GM12878 (cell line): ENCODE measurements at regions not wholly inside any gene's neighbourhood (a gene's known extent, or its start where the extent isn't known, plus 50 kb on each side); places are given as distances from the start of the nearest gene placed in this dataset.

Experiments
- ATAC-seq: fragments of 200-7000 bp; cut with Tn5 transposase; 3 replicates; pipeline ENCODE4 v1.9.1; 2020; ENCODE audit warnings: mild to moderate bottlenecking, moderate library complexity
- BruUV-seq: library from RNA; stranded (reverse); fragments of 400-500 nt; replicated peaks from 2 replicates; lab custom pipeline; 2021; lab: Mats Ljungman, UMichigan
- CTCF ChIA-PET: fragments of 300-600 bp; sonication (Branson Sonifier 250); formaldehyde crosslinking; extraction: SDS; loops from one replicate; lab custom pipeline; 2021; ENCODE audit warnings: inconsistent platforms; lab: Yijun Ruan, JAX
- POLR2A ChIA-PET: fragments of 350-600 bp; formaldehyde crosslinking; extraction: SDS; loops from one replicate; lab custom pipeline; 2021; ENCODE audit warnings: inconsistent platforms; lab: Charles Lee
- RAD21 ChIA-PET: fragments of 300-600 bp; sonication (Branson Sonifier 250); formaldehyde crosslinking; loops from one replicate; lab custom pipeline; 2023; ENCODE audit warnings: antibody characterized with exemption; ENCODE audit not compliant: unreplicated experiment; lab: Charles Lee
- SMC1A ChIA-PET: fragments of 300-600 bp; sonication (Branson Sonifier 250); formaldehyde crosslinking; loops from one replicate; lab custom pipeline; 2023; ENCODE audit not compliant: unreplicated experiment, uncharacterized antibody; lab: Charles Lee
- DNase-seq: peaks from one replicate; pipeline ENCODE4 v3.0.0-alpha.2; 2011; ENCODE audit warnings: low read depth, low spot score
- FAIRE-seq: peaks from 3 replicates; lab custom pipeline; 2011; peaks lifted over from hg19 to GRCh38; lab: Jason Lieb, UNC
- H2AFZ ChIP-seq: 2 replicates; pipeline ENCODE4 v1.6.0; 2011; ENCODE audit warnings: low read depth, low read length, control low read depth; ENCODE audit not compliant: control insufficient read depth
- H3K27ac ChIP-seq: 2 replicates; pipeline ENCODE4 v1.5.1; 2011; ENCODE audit warnings: control low read depth; ENCODE audit not compliant: control insufficient read depth, insufficient read depth
- H3K27me3 ChIP-seq, 2 experiments: replicated peaks in 1 of 2; 2 replicates each; pipeline versions ENCODE4 v1.6.0 to v1.6.1; 2011; ENCODE audit warnings: low read length in 1 of 2; ENCODE audit not compliant: control insufficient read depth in 2 of 2, insufficient read depth in 2 of 2
- H3K36me3 ChIP-seq, 2 experiments: 2 replicates each; pipeline ENCODE4 v1.5.1; 2011; ENCODE audit warnings: low read length in 1 of 2; ENCODE audit not compliant: control insufficient read depth in 2 of 2, insufficient read depth in 2 of 2
- H3K4me1 ChIP-seq: 2 replicates; pipeline ENCODE4 v1.6.1; 2011; ENCODE audit warnings: mild to moderate bottlenecking, low read length, moderate library complexity, mixed read lengths; ENCODE audit not compliant: control insufficient read depth, insufficient read depth
- H3K4me2 ChIP-seq: 2 replicates; pipeline ENCODE4 v1.6.0; 2011; ENCODE audit warnings: control low read depth; ENCODE audit not compliant: control insufficient read depth, insufficient read depth
- H3K4me3 ChIP-seq: fragments of 200-600 bp; sonication (generic); 2 replicates; pipeline ENCODE4 v1.5.1; 2016
- H3K79me2 ChIP-seq: 2 replicates; pipeline ENCODE4 v1.6.0; 2011; ENCODE audit warnings: low read length; ENCODE audit not compliant: control insufficient read depth, insufficient read depth
- H3K9ac ChIP-seq: 2 replicates; pipeline ENCODE4 v1.8.0; 2011; ENCODE audit warnings: low read length, control low read depth, mixed read lengths; ENCODE audit not compliant: control insufficient read depth, insufficient read depth
- H3K9me3 ChIP-seq: replicated peaks from 3 replicates; pipeline ENCODE4 v1.5.1; 2011; ENCODE audit warnings: mild to moderate bottlenecking, low read length; ENCODE audit not compliant: control insufficient read depth, insufficient read depth
- H4K20me1 ChIP-seq: 2 replicates; pipeline ENCODE4 v1.6.0; 2011; ENCODE audit not compliant: control insufficient read depth, insufficient read depth
- EED ChIP-seq: sonication (generic); IDR thresholded peaks from 2 replicates; pipeline ENCODE4 v1.6.1; 2016; ENCODE audit warnings: antibody characterized with exemption, low read depth
- MEF2B ChIP-seq: fragments of 450-650 bp; IDR thresholded peaks from 2 replicates; pipeline ENCODE4 v1.6.1; 2018; ENCODE audit warnings: mild to moderate bottlenecking, moderate library complexity; ENCODE audit not compliant: partially characterized antibody, poor library complexity, severe bottlenecking
- RAD21 ChIP-seq: IDR thresholded peaks from 2 replicates; pipeline ENCODE4 v1.6.1; 2011; ENCODE audit warnings: mild to moderate bottlenecking, low read depth, low read length, moderate library complexity; ENCODE audit not compliant: insufficient read depth
- WGBS: methylation state at CpG from one replicate; pipeline ENCODE4 v1.1.6; 2016; ENCODE audit warnings: low lambda C conversion rate; ENCODE audit not compliant: insufficient replicate concordance, insufficient coverage; ENCODE audit errors: missing lambda C conversion rate; 5-methylcytosine and 5-hydroxymethylcytosine counted together
- in situ Hi-C: fragments of 300-500 bp; cut with MboI; formaldehyde crosslinking; loops from 9 replicates; pipeline ENCODE4 v1.14.3; 2018; ENCODE audit warnings: mixed read lengths
- intact Hi-C: fragments of 100-400 bp; cut with micrococcal nuclease; formaldehyde crosslinking; loops from one replicate; pipeline ENCODE4 v1.14.2; 2022; ENCODE audit not compliant: unreplicated experiment
- TF ChIP-seq, protein P1 (sequence below): fragments of 450-650 bp; IDR thresholded peaks from 2 replicates; pipeline ENCODE4 v1.6.1; 2018; ENCODE audit warnings: mild to moderate bottlenecking, low read depth, moderate library complexity; ENCODE audit not compliant: partially characterized antibody
- TF ChIP-seq, protein P2 (sequence below), 3 experiments: IDR thresholded peaks in 2 of 3; conservative IDR thresholded peaks in 1 of 3; 2 replicates each; pipeline ENCODE4 v1.5.1; 2011; ENCODE audit warnings: low read depth in 3 of 3, low read length in 3 of 3, mild to moderate bottlenecking in 3 of 3, control low read depth in 2 of 3, moderate library complexity in 2 of 3, inconsistent platforms in 1 of 3, mixed read lengths in 1 of 3; ENCODE audit not compliant: control insufficient read depth in 2 of 3, insufficient read depth in 1 of 3; ENCODE audit errors: extremely low read depth in 1 of 3

GRCh38 chr7:125059861-125060456 is 130.3 kb upstream of the POT1 start:
- no peak overlapping the region for H2AFZ ChIP-seq
- H3K4me1 ChIP-seq: no peaks in the 10 kb centered on the region
- WGBS: 31% methylated on average over 3 of the region's 3 CpGs
- H3K27me3 ChIP-seq: no peaks in the 10 kb centered on the region
- no peak for ATAC-seq
- ChIA-PET CTCF (interaction anchor here (0.6 to 2.6 kb wide), 14 partner anchors 28 to 1796 kb away, joined by 3 to 12 read pairs (median 3); no protein-coding TSS in a partner anchor), POLR2A (no interaction called here), RAD21 (interaction anchor here (0.5 to 2.3 kb wide), 7 partner anchors 40 to 1628 kb away, joined by 3 to 11 read pairs (median 3); no protein-coding TSS in a partner anchor), SMC1A (interaction anchor here (0.7 to 1.7 kb wide), 7 partner anchors 8 to 683 kb away, joined by 3 to 6 read pairs (median 3); no protein-coding TSS in a partner anchor)
- H3K4me3 ChIP-seq: no peak overlapping the region
- TF ChIP-seq EED (no peak), MEF2B (no peak), RAD21 (0 out of 2 replicates have a peak, but pooled peaks have one; percentile 22)
- TF ChIP-seq, protein P1, sequence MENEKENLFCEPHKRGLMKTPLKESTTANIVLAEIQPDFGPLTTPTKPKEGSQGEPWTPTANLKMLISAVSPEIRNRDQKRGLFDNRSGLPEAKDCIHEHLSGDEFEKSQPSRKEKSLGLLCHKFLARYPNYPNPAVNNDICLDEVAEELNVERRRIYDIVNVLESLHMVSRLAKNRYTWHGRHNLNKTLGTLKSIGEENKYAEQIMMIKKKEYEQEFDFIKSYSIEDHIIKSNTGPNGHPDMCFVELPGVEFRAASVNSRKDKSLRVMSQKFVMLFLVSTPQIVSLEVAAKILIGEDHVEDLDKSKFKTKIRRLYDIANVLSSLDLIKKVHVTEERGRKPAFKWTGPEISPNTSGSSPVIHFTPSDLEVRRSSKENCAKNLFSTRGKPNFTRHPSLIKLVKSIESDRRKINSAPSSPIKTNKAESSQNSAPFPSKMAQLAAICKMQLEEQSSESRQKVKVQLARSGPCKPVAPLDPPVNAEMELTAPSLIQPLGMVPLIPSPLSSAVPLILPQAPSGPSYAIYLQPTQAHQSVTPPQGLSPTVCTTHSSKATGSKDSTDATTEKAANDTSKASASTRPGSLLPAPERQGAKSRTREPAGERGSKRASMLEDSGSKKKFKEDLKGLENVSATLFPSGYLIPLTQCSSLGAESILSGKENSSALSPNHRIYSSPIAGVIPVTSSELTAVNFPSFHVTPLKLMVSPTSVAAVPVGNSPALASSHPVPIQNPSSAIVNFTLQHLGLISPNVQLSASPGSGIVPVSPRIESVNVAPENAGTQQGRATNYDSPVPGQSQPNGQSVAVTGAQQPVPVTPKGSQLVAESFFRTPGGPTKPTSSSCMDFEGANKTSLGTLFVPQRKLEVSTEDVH: no peak
- TF ChIP-seq, protein P2, sequence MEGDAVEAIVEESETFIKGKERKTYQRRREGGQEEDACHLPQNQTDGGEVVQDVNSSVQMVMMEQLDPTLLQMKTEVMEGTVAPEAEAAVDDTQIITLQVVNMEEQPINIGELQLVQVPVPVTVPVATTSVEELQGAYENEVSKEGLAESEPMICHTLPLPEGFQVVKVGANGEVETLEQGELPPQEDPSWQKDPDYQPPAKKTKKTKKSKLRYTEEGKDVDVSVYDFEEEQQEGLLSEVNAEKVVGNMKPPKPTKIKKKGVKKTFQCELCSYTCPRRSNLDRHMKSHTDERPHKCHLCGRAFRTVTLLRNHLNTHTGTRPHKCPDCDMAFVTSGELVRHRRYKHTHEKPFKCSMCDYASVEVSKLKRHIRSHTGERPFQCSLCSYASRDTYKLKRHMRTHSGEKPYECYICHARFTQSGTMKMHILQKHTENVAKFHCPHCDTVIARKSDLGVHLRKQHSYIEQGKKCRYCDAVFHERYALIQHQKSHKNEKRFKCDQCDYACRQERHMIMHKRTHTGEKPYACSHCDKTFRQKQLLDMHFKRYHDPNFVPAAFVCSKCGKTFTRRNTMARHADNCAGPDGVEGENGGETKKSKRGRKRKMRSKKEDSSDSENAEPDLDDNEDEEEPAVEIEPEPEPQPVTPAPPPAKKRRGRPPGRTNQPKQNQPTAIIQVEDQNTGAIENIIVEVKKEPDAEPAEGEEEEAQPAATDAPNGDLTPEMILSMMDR (IDR thresholded peaks at IDR 0.05 in 2 of 3, conservative IDR thresholded peaks at IDR 0.05 in 1 of 3; ENCODE audit: control insufficient read depth in 2 of 3, extremely low read depth in 1 of 3, insufficient read depth in 1 of 3, low read depth in 3 of 3, low read length in 3 of 3): peak in 1 of 3 experiments; percentile 24; a peak in 2 of 6 replicates
- intact Hi-C loops: loop anchor here (2.0 kb wide), 2 partner anchors 257 to 611 kb away; no protein-coding TSS in a partner anchor
- no peak for FAIRE-seq
- no peaks in the 10 kb centered on the region for H4K20me1 ChIP-seq
- no peak for DNase-seq
- BruUV-seq: no TSS peak
- no peaks in the 10 kb centered on the region for H3K36me3 ChIP-seq
- no peak overlapping the region for H3K27ac ChIP-seq
- H3K4me2 ChIP-seq: no peak overlapping the region
- no peak overlapping the region for H3K9ac ChIP-seq
- H3K79me2 ChIP-seq: no peaks in the 10 kb centered on the region
- in situ Hi-C loops: loop anchor here (5.0 kb wide), 1 partner anchor 612 kb away; no protein-coding TSS in a partner anchor
- H3K9me3 ChIP-seq: no peaks in the 10 kb centered on the region
